Fibroblast of lung (primary cell): ENCODE measurements at regions not wholly inside any gene's neighbourhood (a gene's known extent, or its start where the extent isn't known, plus 50 kb on each side); places are given as distances from the start of the nearest gene placed in this dataset.
"Not testable (repeated sequence)": the region's sequence is repeated elsewhere in the genome, so short reads cannot be mapped to it uniquely, and the experiment has no call there.

Experiments used
- DNase-seq, 2 donors: peaks; one replicate each; pipeline versions ENCODE4 v3.0.0 to v3.0.0-alpha.2; 2010; ENCODE audit warnings: low read depth in 2 of 2
- H2AFZ ChIP-seq: 2 replicates; pipeline ENCODE4 v1.5.1; 2012; ENCODE audit warnings: low read length, control low read depth, inconsistent platforms
- H3K27ac ChIP-seq: 2 replicates; pipeline ENCODE4 v1.5.1; 2011; ENCODE audit warnings: low read length, control low read depth; ENCODE audit not compliant: insufficient read depth
- H3K27me3 ChIP-seq: 2 replicates; pipeline ENCODE4 v1.5.1; 2011; ENCODE audit warnings: mild to moderate bottlenecking, low read length; ENCODE audit not compliant: control insufficient read depth, insufficient read depth
- H3K36me3 ChIP-seq: 2 replicates; pipeline ENCODE4 v1.5.1; 2011; ENCODE audit warnings: low read length; ENCODE audit not compliant: control insufficient read depth, insufficient read depth
- H3K4me1 ChIP-seq: 2 replicates; pipeline ENCODE4 v1.5.1; 2011; ENCODE audit warnings: low read length; ENCODE audit not compliant: control insufficient read depth, insufficient read depth; ENCODE audit errors: extremely low read depth
- H3K4me2 ChIP-seq: 2 replicates; pipeline ENCODE4 v1.5.1; 2011; ENCODE audit warnings: low read length, control low read depth; ENCODE audit not compliant: insufficient read depth; ENCODE audit errors: extremely low read depth
- H3K4me3 ChIP-seq, 4 experiments: fragments of 200-600 bp in 1 of 4; sonication (generic) in 1 of 4; replicated peaks in 1 of 4; 2 replicates each; pipeline ENCODE4 v1.5.1; 2011 to 2016; ENCODE audit warnings: low read length in 4 of 4, low read depth in 3 of 4, mild to moderate bottlenecking in 3 of 4, control low read depth in 2 of 4, inconsistent platforms in 1 of 4, mixed read lengths in 1 of 4; ENCODE audit not compliant: insufficient read depth in 1 of 4; ENCODE audit errors: control extremely low read depth in 1 of 4
- H3K79me2 ChIP-seq: 2 replicates; pipeline ENCODE4 v1.5.1; 2012; ENCODE audit warnings: mild to moderate bottlenecking, low read length, inconsistent platforms; ENCODE audit not compliant: control insufficient read depth, insufficient read depth
- H3K9ac ChIP-seq: 2 replicates; pipeline ENCODE4 v1.5.1; 2011; ENCODE audit warnings: mild to moderate bottlenecking, low read length, control low read depth; ENCODE audit not compliant: insufficient read depth
- H3K9me3 ChIP-seq: 2 replicates; pipeline ENCODE4 v1.5.1; 2012; ENCODE audit warnings: low read depth, low read length; ENCODE audit not compliant: control insufficient read depth, insufficient read depth
- H4K20me1 ChIP-seq: 2 replicates; pipeline ENCODE4 v1.5.1; 2011; ENCODE audit warnings: low read length; ENCODE audit not compliant: control insufficient read depth, insufficient read depth; ENCODE audit errors: extremely low read depth
- CTCF ChIP-seq, 2 donors: IDR thresholded peaks in 1 of 2; conservative IDR thresholded peaks in 1 of 2; 1 replicate in 1 of 2; 2 replicates in 1 of 2; pipeline ENCODE4 v1.5.1; 2011 to 2012; ENCODE audit warnings: low read length in 2 of 2, control low read depth in 1 of 2, inconsistent platforms in 1 of 2, low read depth in 1 of 2, mild to moderate bottlenecking in 1 of 2
- EZH2 ChIP-seq: IDR thresholded peaks from 2 replicates; pipeline ENCODE4 v1.5.1; 2012; ENCODE audit warnings: low read length, control low read depth, mild to moderate bottlenecking; ENCODE audit errors: missing control alignments

GRCh38 chr9:95391271-95391670 is 73.8 kb upstream of the FANCC start:
- not testable (repeated sequence) for H3K4me2 ChIP-seq, H3K4me1 ChIP-seq, DNase-seq, H3K36me3 ChIP-seq, H3K27ac ChIP-seq, H2AFZ ChIP-seq, H4K20me1 ChIP-seq, H3K79me2 ChIP-seq, H3K4me3 ChIP-seq, H3K27me3 ChIP-seq, H3K9me3 ChIP-seq, H3K9ac ChIP-seq

- DNase-seq, result no peak
Observed at GRCh38 chr9:95389373-95389772, 71.9 kb upstream of the FANCC start.

GRCh38 chr9:95386843-95387242 is 69.3 kb upstream of the FANCC start:
- Histone ChIP-seq H3K9me3 (no peaks in the 10 kb centered on the region), H3K4me1 (peaks cover 6% of the 10 kb centered on the region), H4K20me1 (no peaks in the 10 kb centered on the region), H3K4me2 (no peak overlapping the region), H3K9ac (no peak overlapping the region), H3K36me3 (no peaks in the 10 kb centered on the region), H3K27me3 (no peaks in the 10 kb centered on the region), H3K27ac (no peak overlapping the region), H3K79me2 (no peaks in the 10 kb centered on the region), H3K4me3 (no peak overlapping the region), H2AFZ (no peak overlapping the region)
- DNase-seq, result no peak
- no peak for TF ChIP-seq CTCF (conservative IDR thresholded peaks at IDR 0.05 in 1 of 2, IDR thresholded peaks at IDR 0.05 in 1 of 2; ENCODE audit: low read depth in 1 of 2, low read length in 2 of 2)
- no peak for TF ChIP-seq EZH2

More at GRCh38 chr9:95389373-95389772, 71.9 kb upstream of the FANCC start:
- Histone ChIP-seq H3K4me3 (no peak overlapping the region), H3K27me3 (no peaks in the 10 kb centered on the region), H3K27ac (no peak overlapping the region), H3K36me3 (no peaks in the 10 kb centered on the region), H3K4me2 (no peak overlapping the region), H3K79me2 (no peaks in the 10 kb centered on the region), H2AFZ (no peak overlapping the region), H3K4me1 (peaks cover under 1% of the 10 kb centered on the region), H3K9me3 (no peaks in the 10 kb centered on the region), H4K20me1 (no peaks in the 10 kb centered on the region), H3K9ac (no peak overlapping the region)
- TF ChIP-seq EZH2, result no peak
- no peak for TF ChIP-seq CTCF (conservative IDR thresholded peaks at IDR 0.05 in 1 of 2, IDR thresholded peaks at IDR 0.05 in 1 of 2; ENCODE audit: low read depth in 1 of 2, low read length in 2 of 2)
